Glomerular endothelial cell (primary cell): ENCODE measurements at regions not wholly inside any gene's neighbourhood (a gene's known extent, or its start where the extent isn't known, plus 50 kb on each side); places are given as distances from the start of the nearest gene placed in this dataset.

Experiments used
- DNase-seq: peaks from one replicate; pipeline ENCODE4 v3.0.0-alpha.2; 2011; ENCODE audit warnings: low read depth, low spot score; ENCODE audit errors: extremely low read depth

GRCh38 chr15:31272558-31273257 lies 53.9 kb upstream of the KLF13 start:
- DNase-seq = no peak

- DNase-seq = no peak
Observed at GRCh38 chr15:31273258-31273941, 53.2 kb upstream of the KLF13 start.

GRCh38 chr15:31274496-31275330 lies 51.9 kb upstream of the KLF13 start:
- no peak for DNase-seq

- no peak for DNase-seq
Observed at GRCh38 chr15:31275331-31276262, 51.0 kb upstream of the KLF13 start.

GRCh38 chr15:31276596-31277298 lies 49.9 kb upstream of the KLF13 start:
- no peak for DNase-seq
